Hepatocyte (in vitro differentiated cells): ENCODE measurements at regions not wholly inside any gene's neighbourhood (a gene's known extent, or its start where the extent isn't known, plus 50 kb on each side); places are given as distances from the start of the nearest gene placed in this dataset.

ENCODE experiments used
- EZH2 ChIP-seq: fragments of 200-600 bp; sonication (generic); IDR thresholded peaks from 2 replicates; pipeline ENCODE4 v1.6.1; 2016; ENCODE audit warnings: antibody characterized with exemption, mild to moderate bottlenecking, borderline replicate concordance
- TF ChIP-seq, protein P1 (sequence below): fragments of 200-600 bp; sonication (generic); IDR thresholded peaks from 2 replicates; pipeline ENCODE4 v1.5.1; 2016; ENCODE audit warnings: antibody characterized with exemption, mild to moderate bottlenecking; ENCODE audit not compliant: poor library complexity

DNA sequence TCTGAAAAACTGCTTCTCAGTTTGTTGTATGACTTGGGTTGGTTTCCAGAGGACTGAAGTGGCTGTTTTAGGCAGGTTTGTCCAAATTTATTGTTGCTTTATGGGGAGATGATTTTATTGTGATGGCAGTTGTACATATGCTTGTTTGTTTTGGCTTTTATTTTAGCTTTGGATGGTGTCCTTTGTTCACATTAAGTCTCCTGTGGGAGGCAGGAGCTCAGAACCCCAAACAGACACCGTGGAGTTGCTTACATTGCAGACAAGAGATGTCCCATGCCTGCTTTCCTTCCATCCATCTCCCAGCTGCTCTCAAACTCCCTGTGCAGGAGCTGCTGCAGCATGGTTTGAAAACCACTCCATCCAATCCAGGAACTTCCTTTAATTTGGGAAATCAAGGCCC, 414.7 kb downstream of the LPIN1 start:
- TF ChIP-seq, protein P1, sequence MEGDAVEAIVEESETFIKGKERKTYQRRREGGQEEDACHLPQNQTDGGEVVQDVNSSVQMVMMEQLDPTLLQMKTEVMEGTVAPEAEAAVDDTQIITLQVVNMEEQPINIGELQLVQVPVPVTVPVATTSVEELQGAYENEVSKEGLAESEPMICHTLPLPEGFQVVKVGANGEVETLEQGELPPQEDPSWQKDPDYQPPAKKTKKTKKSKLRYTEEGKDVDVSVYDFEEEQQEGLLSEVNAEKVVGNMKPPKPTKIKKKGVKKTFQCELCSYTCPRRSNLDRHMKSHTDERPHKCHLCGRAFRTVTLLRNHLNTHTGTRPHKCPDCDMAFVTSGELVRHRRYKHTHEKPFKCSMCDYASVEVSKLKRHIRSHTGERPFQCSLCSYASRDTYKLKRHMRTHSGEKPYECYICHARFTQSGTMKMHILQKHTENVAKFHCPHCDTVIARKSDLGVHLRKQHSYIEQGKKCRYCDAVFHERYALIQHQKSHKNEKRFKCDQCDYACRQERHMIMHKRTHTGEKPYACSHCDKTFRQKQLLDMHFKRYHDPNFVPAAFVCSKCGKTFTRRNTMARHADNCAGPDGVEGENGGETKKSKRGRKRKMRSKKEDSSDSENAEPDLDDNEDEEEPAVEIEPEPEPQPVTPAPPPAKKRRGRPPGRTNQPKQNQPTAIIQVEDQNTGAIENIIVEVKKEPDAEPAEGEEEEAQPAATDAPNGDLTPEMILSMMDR: no peak
- TF ChIP-seq EZH2: no peak
